ENCODE measurements at regions not wholly inside any gene's neighbourhood (a gene's known extent, or its start where the extent isn't known, plus 50 kb on each side); places are given as distances from the start of the nearest gene placed in this dataset.

DNA sequence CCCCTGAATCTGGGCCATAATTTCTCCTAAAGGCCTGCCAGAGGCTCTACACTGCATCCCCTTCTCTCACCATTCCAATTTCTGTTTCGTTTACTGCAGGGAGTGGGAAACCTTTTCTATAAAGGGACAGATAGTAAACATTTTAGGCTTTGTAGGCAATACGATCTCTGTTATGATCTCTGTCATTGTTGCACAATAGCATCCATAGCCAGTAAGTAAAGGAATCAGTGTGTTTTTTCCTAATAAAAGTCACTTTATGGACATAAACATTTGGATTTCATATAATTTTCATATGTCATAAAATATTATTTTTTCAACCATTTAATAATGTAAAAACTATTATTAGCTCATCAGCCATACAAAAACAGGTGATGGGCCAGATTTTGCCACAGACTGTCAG lies 531.7 kb downstream of the DSC3 start:
- Histone ChIP-seq H3K4me1 (no peaks in the 10 kb centered on the region), H3K36me3 (ENCODE audit: control insufficient read depth, insufficient read depth, low read length) (no peaks in the 10 kb centered on the region), H3K9me3 (no peaks in the 10 kb centered on the region), H3K27me3 (replicated peaks; ENCODE audit: control insufficient read depth, insufficient read depth, low read length) (no peaks in the 10 kb centered on the region), H3K4me3 (ENCODE audit: low read depth, low read length) (no peak overlapping the region)
- no peak for DNase-seq
- no peaks in the 10 kb centered on the region for H3K4me1 Mint-ChIP-seq (ENCODE audit: low read depth, unreplicated experiment)
- no peaks in the 10 kb centered on the region for H3K36me3 Mint-ChIP-seq (ENCODE audit: insufficient read depth, unreplicated experiment)
- no peaks in the 10 kb centered on the region for H3K27me3 Mint-ChIP-seq (ENCODE audit: insufficient read depth, unreplicated experiment)
- POLR2A ChIA-PET, result no interaction called here
- BruUV-seq (replicated peaks), result no TSS peak
- CTCF ChIA-PET, result no interaction called here
- no peaks in the 10 kb centered on the region for H3K9me3 Mint-ChIP-seq (ENCODE audit: unreplicated experiment)
- intact Hi-C loops (cut with micrococcal nuclease; ENCODE audit: unreplicated experiment), result no loop called here
- TF ChIP-seq, protein P1, sequence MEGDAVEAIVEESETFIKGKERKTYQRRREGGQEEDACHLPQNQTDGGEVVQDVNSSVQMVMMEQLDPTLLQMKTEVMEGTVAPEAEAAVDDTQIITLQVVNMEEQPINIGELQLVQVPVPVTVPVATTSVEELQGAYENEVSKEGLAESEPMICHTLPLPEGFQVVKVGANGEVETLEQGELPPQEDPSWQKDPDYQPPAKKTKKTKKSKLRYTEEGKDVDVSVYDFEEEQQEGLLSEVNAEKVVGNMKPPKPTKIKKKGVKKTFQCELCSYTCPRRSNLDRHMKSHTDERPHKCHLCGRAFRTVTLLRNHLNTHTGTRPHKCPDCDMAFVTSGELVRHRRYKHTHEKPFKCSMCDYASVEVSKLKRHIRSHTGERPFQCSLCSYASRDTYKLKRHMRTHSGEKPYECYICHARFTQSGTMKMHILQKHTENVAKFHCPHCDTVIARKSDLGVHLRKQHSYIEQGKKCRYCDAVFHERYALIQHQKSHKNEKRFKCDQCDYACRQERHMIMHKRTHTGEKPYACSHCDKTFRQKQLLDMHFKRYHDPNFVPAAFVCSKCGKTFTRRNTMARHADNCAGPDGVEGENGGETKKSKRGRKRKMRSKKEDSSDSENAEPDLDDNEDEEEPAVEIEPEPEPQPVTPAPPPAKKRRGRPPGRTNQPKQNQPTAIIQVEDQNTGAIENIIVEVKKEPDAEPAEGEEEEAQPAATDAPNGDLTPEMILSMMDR (IDR thresholded peaks at IDR 0.05; ENCODE audit: insufficient read depth in 1 of 2, low read depth in 1 of 2, low read length in 1 of 2, severe bottlenecking in 1 of 2, unreplicated experiment in 1 of 2), result no peak
- no peak overlapping the region for H3K4me3 Mint-ChIP-seq (ENCODE audit: unreplicated experiment)
- H3K27ac Mint-ChIP-seq (ENCODE audit: unreplicated experiment), result no peak overlapping the region

- no peaks in the 10 kb centered on the region for H3K27me3 ChIP-seq (replicated peaks; ENCODE audit: control insufficient read depth, insufficient read depth, low read length)
- no peaks in the 10 kb centered on the region for H3K9me3 ChIP-seq
- no TSS peak for BruUV-seq (replicated peaks)
- no peaks in the 10 kb centered on the region for H3K4me1 Mint-ChIP-seq (ENCODE audit: low read depth, unreplicated experiment)
- H3K27me3 Mint-ChIP-seq (ENCODE audit: insufficient read depth, unreplicated experiment), result no peaks in the 10 kb centered on the region
- H3K9me3 Mint-ChIP-seq (ENCODE audit: unreplicated experiment), result no peaks in the 10 kb centered on the region
- H3K27ac Mint-ChIP-seq (ENCODE audit: unreplicated experiment), result no peak overlapping the region
- TF ChIP-seq, protein P1 (IDR thresholded peaks at IDR 0.05; ENCODE audit: insufficient read depth in 1 of 2, low read depth in 1 of 2, low read length in 1 of 2, severe bottlenecking in 1 of 2, unreplicated experiment in 1 of 2), result no peak
- H3K36me3 ChIP-seq (ENCODE audit: control insufficient read depth, insufficient read depth, low read length), result no peaks in the 10 kb centered on the region
- intact Hi-C loops (cut with micrococcal nuclease; ENCODE audit: unreplicated experiment), result no loop called here
- no peaks in the 10 kb centered on the region for H3K4me1 ChIP-seq
- no peak for DNase-seq
- H3K4me3 Mint-ChIP-seq (ENCODE audit: unreplicated experiment), result no peak overlapping the region
- no peak overlapping the region for H3K4me3 ChIP-seq (ENCODE audit: low read depth, low read length)
- H3K36me3 Mint-ChIP-seq (ENCODE audit: insufficient read depth, unreplicated experiment), result no peaks in the 10 kb centered on the region
- ChIA-PET POLR2A (no interaction called here), CTCF (no interaction called here)
Observed at GRCh38 chr18:30501594-30501993, 540.9 kb downstream of the DSC3 start.

DNA sequence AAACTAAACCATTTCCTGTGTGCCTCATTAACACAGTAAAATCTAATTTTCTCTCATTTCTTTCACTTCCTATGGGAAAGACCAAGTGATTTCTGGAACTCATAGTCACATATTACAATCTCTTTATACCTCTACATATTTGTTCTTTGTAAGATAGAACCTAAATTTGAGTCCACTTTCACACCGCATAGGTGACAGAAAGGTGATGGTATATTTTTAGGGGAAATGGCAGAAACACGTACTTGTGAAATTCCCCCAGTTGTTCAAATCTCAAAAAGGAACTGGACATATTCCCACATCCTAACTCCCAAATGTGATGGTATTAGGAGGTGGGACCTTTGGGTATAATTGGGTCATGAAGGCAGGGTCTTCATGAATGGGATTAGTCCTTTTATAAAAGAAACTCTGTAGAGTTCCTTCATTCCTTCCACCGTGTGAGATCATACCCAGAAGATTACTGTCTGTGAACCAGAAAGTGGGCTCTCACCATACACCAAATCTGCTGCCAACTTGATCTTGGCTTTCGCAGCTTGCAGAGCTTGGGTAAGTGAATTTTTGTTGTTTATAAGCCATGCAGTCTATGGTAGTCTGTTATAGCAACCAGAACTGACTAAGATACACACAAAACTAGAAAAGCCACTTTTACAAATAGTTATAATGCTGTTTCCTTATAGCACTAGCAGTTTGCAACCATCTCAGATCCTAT lies 542.1 kb downstream of the DSC3 start:
- Mint-ChIP-seq H3K36me3 (ENCODE audit: insufficient read depth, unreplicated experiment) (no peaks in the 10 kb centered on the region), H3K27me3 (ENCODE audit: insufficient read depth, unreplicated experiment) (no peaks in the 10 kb centered on the region), H3K4me3 (ENCODE audit: unreplicated experiment) (no peak overlapping the region), H3K4me1 (ENCODE audit: low read depth, unreplicated experiment) (no peaks in the 10 kb centered on the region), H3K27ac (ENCODE audit: unreplicated experiment) (no peak overlapping the region), H3K9me3 (ENCODE audit: unreplicated experiment) (no peaks in the 10 kb centered on the region)
- intact Hi-C loops (cut with micrococcal nuclease; ENCODE audit: unreplicated experiment), result no loop called here
- POLR2A ChIA-PET, result no interaction called here
- Histone ChIP-seq H3K27me3 (replicated peaks; ENCODE audit: control insufficient read depth, insufficient read depth, low read length) (no peaks in the 10 kb centered on the region), H3K9me3 (no peaks in the 10 kb centered on the region), H3K4me3 (ENCODE audit: low read depth, low read length) (no peak overlapping the region), H3K36me3 (ENCODE audit: control insufficient read depth, insufficient read depth, low read length) (no peaks in the 10 kb centered on the region), H3K4me1 (no peaks in the 10 kb centered on the region)
- CTCF ChIA-PET, result no interaction called here
- BruUV-seq (replicated peaks), result no TSS peak
- DNase-seq, result no peak
- TF ChIP-seq, protein P1 (IDR thresholded peaks at IDR 0.05; ENCODE audit: insufficient read depth in 1 of 2, low read depth in 1 of 2, low read length in 1 of 2, severe bottlenecking in 1 of 2, unreplicated experiment in 1 of 2), result no peak
